RWPE2 (cell line): ENCODE measurements at regions not wholly inside any gene's neighbourhood (a gene's known extent, or its start where the extent isn't known, plus 50 kb on each side); places are given as distances from the start of the nearest gene placed in this dataset.

Experiments used
- ATAC-seq: fragments of 200-7000 bp; cut with Tn5 transposase; 3 replicates; pipeline ENCODE4 v1.9.1; 2021; ENCODE audit warnings: low read depth
- DNase-seq: peaks from one replicate; pipeline ENCODE4 v3.0.0-alpha.2; 2020; ENCODE audit warnings: low spot score
- H3K27ac ChIP-seq: fragments of 450-650 bp; 2 replicates; pipeline ENCODE4 v1.5.1; 2017; ENCODE audit warnings: mild to moderate bottlenecking; ENCODE audit not compliant: poor library complexity, severe bottlenecking
- H3K27me3 ChIP-seq: fragments of 250-450 bp; sonication (Bioruptor Pico); 2 replicates; pipeline ENCODE4 v1.5.1; 2021; ENCODE audit warnings: mild to moderate bottlenecking, moderate library complexity; ENCODE audit not compliant: insufficient read depth, poor library complexity, severe bottlenecking
- H3K36me3 ChIP-seq: fragments of 250-450 bp; sonication (Bioruptor Pico); 2 replicates; pipeline ENCODE4 v1.5.1; 2020; ENCODE audit warnings: low read depth, mild to moderate bottlenecking, moderate library complexity
- H3K4me1 ChIP-seq: fragments of 250-450 bp; sonication (Bioruptor Pico); 2 replicates; pipeline ENCODE4 v1.5.1; 2021; ENCODE audit warnings: mild to moderate bottlenecking, moderate library complexity; ENCODE audit not compliant: insufficient read depth, poor library complexity, severe bottlenecking
- H3K4me3 ChIP-seq: fragments of 250-450 bp; sonication (Bioruptor Pico); 2 replicates; pipeline ENCODE4 v1.5.1; 2021; ENCODE audit warnings: mild to moderate bottlenecking, moderate library complexity; ENCODE audit not compliant: severe bottlenecking
- H3K9me3 ChIP-seq: fragments of 250-450 bp; sonication (Bioruptor Pico); 2 replicates; pipeline ENCODE4 v1.5.1; 2021; ENCODE audit warnings: mild to moderate bottlenecking, moderate library complexity; ENCODE audit not compliant: severe bottlenecking
- CTCF ChIP-seq: fragments of 450-650 bp; IDR thresholded peaks from one replicate; pipeline ENCODE4 v1.5.1; 2017; ENCODE audit warnings: mild to moderate bottlenecking, moderate library complexity; ENCODE audit not compliant: poor library complexity, severe bottlenecking

GRCh38 chr5:171528036-171528435, 108.6 kb downstream of the FGF18 start:
- Histone ChIP-seq H3K36me3 (no peaks in the 10 kb centered on the region), H3K4me3 (no peak overlapping the region), H3K27ac (no peak overlapping the region), H3K4me1 (peaks cover 4% of the 10 kb centered on the region), H3K27me3 (no peaks in the 10 kb centered on the region), H3K9me3 (no peaks in the 10 kb centered on the region)
- no peak for ATAC-seq
- no peak for DNase-seq
- TF ChIP-seq CTCF: no peak

GRCh38 chr5:171528865-171529614, 109.6 kb downstream of the FGF18 start:
- H3K9me3 ChIP-seq: no peaks in the 10 kb centered on the region
- H3K27ac ChIP-seq: no peak overlapping the region
- H3K27me3 ChIP-seq: no peaks in the 10 kb centered on the region
- DNase-seq (no peak), ATAC-seq (no peak)
- peaks cover 4% of the 10 kb centered on the region for H3K4me1 ChIP-seq
- no peak for TF ChIP-seq CTCF
- no peak overlapping the region for H3K4me3 ChIP-seq
- H3K36me3 ChIP-seq: no peaks in the 10 kb centered on the region

GRCh38 chr5:171531638-171532037, 112.2 kb downstream of the FGF18 start:
- Histone ChIP-seq H3K4me3 (no peak overlapping the region), H3K36me3 (no peaks in the 10 kb centered on the region), H3K4me1 (peaks cover 4% of the 10 kb centered on the region), H3K27me3 (no peaks in the 10 kb centered on the region), H3K9me3 (no peaks in the 10 kb centered on the region), H3K27ac (no peak overlapping the region)
- DNase-seq: no peak
- ATAC-seq: peak; percentile 55; the same call in 1 of the 3 replicates
- TF ChIP-seq CTCF: no peak

GRCh38 chr5:171533153-171533552, 113.7 kb downstream of the FGF18 start:
- H3K27ac ChIP-seq: no peak overlapping the region
- no peaks in the 10 kb centered on the region for H3K36me3 ChIP-seq
- TF ChIP-seq CTCF: no peak
- DNase-seq (no peak), ATAC-seq (no peak)
- no peaks in the 10 kb centered on the region for H3K9me3 ChIP-seq
- no peak overlapping the region for H3K4me3 ChIP-seq
- H3K27me3 ChIP-seq: no peaks in the 10 kb centered on the region
- peaks cover 4% of the 10 kb centered on the region for H3K4me1 ChIP-seq
